DOHH2 (cell line): ENCODE measurements at regions not wholly inside any gene's neighbourhood (a gene's known extent, or its start where the extent isn't known, plus 50 kb on each side); places are given as distances from the start of the nearest gene placed in this dataset.
"Not testable (repeated sequence)": the region's sequence is repeated elsewhere in the genome, so short reads cannot be mapped to it uniquely, and the experiment has no call there.

ENCODE experiments used
- H3F3A ChIP-seq: fragments of 200-600 bp; sonication (generic), shearing (Covaris generic); 2 replicates; pipeline ENCODE4 v1.6.0; 2016; ENCODE audit warnings: antibody characterized with exemption, mild to moderate bottlenecking; ENCODE audit not compliant: control insufficient read depth, insufficient read depth
- H3K27ac ChIP-seq: fragments of 200-600 bp; sonication (generic); 2 replicates; pipeline ENCODE4 v1.5.1; 2014; ENCODE audit warnings: low read depth, mild to moderate bottlenecking, low read length, moderate library complexity
- H3K27me3 ChIP-seq: fragments of 200-600 bp; sonication (generic); 2 replicates; pipeline ENCODE4 v1.6.1; 2014; ENCODE audit warnings: mild to moderate bottlenecking, low read length, mixed read lengths; ENCODE audit not compliant: control insufficient read depth
- H3K36me3 ChIP-seq: fragments of 200-600 bp; sonication (generic); 2 replicates; pipeline ENCODE4 v1.6.1; 2014; ENCODE audit warnings: mild to moderate bottlenecking, low read length, moderate library complexity, mixed read lengths; ENCODE audit not compliant: control insufficient read depth
- H3K4me1 ChIP-seq: fragments of 200-600 bp; sonication (generic); 2 replicates; pipeline ENCODE4 v1.6.1; 2014; ENCODE audit warnings: mild to moderate bottlenecking, low read length, mixed read lengths; ENCODE audit not compliant: control insufficient read depth
- H3K4me2 ChIP-seq: fragments of 200-600 bp; sonication (generic); 2 replicates; pipeline ENCODE4 v1.6.0; 2014; ENCODE audit warnings: mild to moderate bottlenecking, low read length, moderate library complexity
- H3K4me3 ChIP-seq: fragments of 200-600 bp; sonication (generic); 2 replicates; pipeline ENCODE4 v1.5.1; 2014; ENCODE audit warnings: mild to moderate bottlenecking, low read length, mixed read lengths
- H3K79me2 ChIP-seq: fragments of 200-600 bp; sonication (generic); 2 replicates; pipeline ENCODE4 v1.6.1; 2014; ENCODE audit warnings: mild to moderate bottlenecking, low read length, mixed read lengths; ENCODE audit not compliant: control insufficient read depth
- H3K9me2 ChIP-seq: fragments of 200-600 bp; sonication (generic); replicated peaks from 2 replicates; pipeline ENCODE4 v1.6.1; 2014; ENCODE audit warnings: mild to moderate bottlenecking, low read length, mixed read lengths; ENCODE audit not compliant: control insufficient read depth
- H3K9me3 ChIP-seq: fragments of 200-600 bp; sonication (generic); 2 replicates; pipeline ENCODE4 v1.6.1; 2014; ENCODE audit warnings: antibody characterized with exemption, low read length, mixed read lengths; ENCODE audit not compliant: control insufficient read depth, insufficient read depth
- H4K20me1 ChIP-seq: fragments of 200-600 bp; sonication (generic); 2 replicates; pipeline ENCODE4 v1.6.0; 2014; ENCODE audit warnings: low read depth, mild to moderate bottlenecking, antibody characterized with exemption, low read length, moderate library complexity; ENCODE audit not compliant: control insufficient read depth, insufficient read depth
- EZH2phosphoT487 ChIP-seq: fragments of 200-600 bp; sonication (generic); IDR thresholded peaks from 2 replicates; pipeline ENCODE4 v1.6.1; 2017; ENCODE audit warnings: borderline replicate concordance, mild to moderate bottlenecking, antibody characterized with exemption, low read length, moderate library complexity, mixed read lengths
- TF ChIP-seq, protein P1 (sequence below): fragments of 200-600 bp; sonication (generic); IDR thresholded peaks from one replicate; pipeline ENCODE4 v1.5.1; 2014; ENCODE audit warnings: antibody characterized with exemption, mild to moderate bottlenecking, low read depth, low read length; ENCODE audit not compliant: poor library complexity, severe bottlenecking

DNA sequence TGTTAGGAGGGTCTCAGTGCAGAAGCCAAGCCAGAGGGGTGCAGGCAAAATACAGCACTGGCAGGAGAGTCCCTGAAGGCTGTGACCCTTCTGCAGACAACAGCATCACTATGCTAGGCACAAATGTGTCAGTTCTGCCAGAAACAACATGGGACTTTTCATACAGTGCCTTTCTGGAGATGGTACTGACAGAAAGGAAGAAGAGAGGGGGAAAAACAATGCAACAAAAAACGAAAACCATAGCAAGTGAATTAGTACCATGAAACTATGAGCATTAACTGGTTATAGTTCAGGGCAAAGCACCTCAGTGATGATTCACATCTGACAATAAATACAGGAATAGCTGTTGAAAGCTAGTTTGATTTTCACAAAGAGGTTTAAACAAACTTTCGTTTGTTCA is 140.8 kb upstream of the NBPF11 start:
- Histone ChIP-seq H3K9me2 (no peaks in the 10 kb centered on the region), H3K27ac (no peak overlapping the region), H4K20me1 (no peaks in the 10 kb centered on the region), H3K9me3 (no peaks in the 10 kb centered on the region), H3K4me2 (no peak overlapping the region), H3K36me3 (no peaks in the 10 kb centered on the region), H3K27me3 (peaks cover 5% of the 10 kb centered on the region), H3K79me2 (no peaks in the 10 kb centered on the region), H3K4me1 (no peaks in the 10 kb centered on the region), H3F3A (no peaks in the 10 kb centered on the region), H3K4me3 (no peak overlapping the region)
- TF ChIP-seq, protein P1, sequence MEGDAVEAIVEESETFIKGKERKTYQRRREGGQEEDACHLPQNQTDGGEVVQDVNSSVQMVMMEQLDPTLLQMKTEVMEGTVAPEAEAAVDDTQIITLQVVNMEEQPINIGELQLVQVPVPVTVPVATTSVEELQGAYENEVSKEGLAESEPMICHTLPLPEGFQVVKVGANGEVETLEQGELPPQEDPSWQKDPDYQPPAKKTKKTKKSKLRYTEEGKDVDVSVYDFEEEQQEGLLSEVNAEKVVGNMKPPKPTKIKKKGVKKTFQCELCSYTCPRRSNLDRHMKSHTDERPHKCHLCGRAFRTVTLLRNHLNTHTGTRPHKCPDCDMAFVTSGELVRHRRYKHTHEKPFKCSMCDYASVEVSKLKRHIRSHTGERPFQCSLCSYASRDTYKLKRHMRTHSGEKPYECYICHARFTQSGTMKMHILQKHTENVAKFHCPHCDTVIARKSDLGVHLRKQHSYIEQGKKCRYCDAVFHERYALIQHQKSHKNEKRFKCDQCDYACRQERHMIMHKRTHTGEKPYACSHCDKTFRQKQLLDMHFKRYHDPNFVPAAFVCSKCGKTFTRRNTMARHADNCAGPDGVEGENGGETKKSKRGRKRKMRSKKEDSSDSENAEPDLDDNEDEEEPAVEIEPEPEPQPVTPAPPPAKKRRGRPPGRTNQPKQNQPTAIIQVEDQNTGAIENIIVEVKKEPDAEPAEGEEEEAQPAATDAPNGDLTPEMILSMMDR = no peak
- no peak for TF ChIP-seq EZH2phosphoT487

DNA sequence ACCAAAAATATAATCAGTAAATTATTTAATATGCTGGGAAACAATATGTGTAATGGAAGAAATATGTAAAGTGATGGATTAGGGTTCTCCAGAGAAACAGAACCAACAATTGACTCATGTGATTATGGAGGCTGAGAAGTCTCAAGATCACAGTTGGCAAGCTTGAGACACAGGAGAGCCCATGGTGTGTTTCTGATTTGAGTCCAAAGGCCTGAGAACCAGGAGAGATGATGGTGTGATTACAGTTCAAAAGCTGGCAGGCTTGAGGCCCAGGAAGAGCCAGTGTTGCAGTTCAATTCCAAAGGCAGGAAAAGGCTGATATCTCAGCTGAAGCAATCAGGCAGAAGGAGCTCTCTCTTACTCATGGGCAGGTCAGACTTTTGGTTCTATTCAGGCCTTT is 138.8 kb upstream of the NBPF11 start:
- TF ChIP-seq, protein P1 = no peak
- TF ChIP-seq EZH2phosphoT487 = no peak
- Histone ChIP-seq H3K27me3 (peaks cover 5% of the 10 kb centered on the region), H3K4me1 (no peaks in the 10 kb centered on the region), H3K4me2 (no peak overlapping the region), H3K36me3 (no peaks in the 10 kb centered on the region), H4K20me1 (no peaks in the 10 kb centered on the region), H3K9me3 (no peaks in the 10 kb centered on the region), H3F3A (no peaks in the 10 kb centered on the region), H3K79me2 (no peaks in the 10 kb centered on the region), H3K9me2 (no peaks in the 10 kb centered on the region), H3K27ac (no peak overlapping the region), H3K4me3 (no peak overlapping the region)

DNA sequence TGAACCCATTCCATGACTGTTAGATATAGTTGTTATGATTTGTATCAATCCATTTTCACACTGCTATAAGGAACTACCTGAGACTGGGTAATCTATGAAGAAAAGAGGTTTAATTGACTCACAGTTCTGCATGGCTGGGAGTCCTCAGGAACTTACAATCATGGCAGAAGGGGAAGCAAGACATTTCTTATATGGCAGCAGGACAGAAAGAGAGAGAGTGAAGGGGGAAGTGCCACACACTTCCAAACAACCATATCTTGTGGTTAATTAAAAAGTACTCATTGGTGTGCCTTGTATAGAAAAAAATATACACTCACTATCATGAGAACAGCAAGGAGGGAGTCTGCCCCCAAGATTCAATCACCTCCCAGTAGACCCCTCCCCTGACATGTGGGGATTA is 137.6 kb upstream of the NBPF11 start:
- Histone ChIP-seq H3K9me2 (no peaks in the 10 kb centered on the region), H4K20me1 (no peaks in the 10 kb centered on the region), H3K27ac (no peak overlapping the region)

DNA sequence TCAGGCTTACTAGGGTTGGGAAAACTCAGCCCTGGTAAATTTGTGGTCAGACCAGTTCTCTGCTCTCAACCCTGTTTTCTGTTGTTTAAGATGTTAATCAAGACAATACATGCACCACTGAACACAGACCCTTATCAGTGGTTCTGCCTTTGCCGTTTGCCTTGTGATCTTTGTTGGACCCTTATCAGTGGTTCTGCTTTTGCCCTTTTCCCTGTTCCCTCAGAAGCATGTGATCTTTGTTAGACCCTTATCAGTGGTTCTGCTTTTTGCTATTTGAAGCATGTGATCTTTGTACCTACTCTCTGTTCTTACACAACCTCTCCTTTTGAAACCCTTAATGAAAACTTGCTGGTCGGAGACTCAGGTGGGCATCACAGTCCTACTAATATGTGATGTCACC is 133.9 kb upstream of the NBPF11 start:
- not testable (repeated sequence) for H3K4me2 ChIP-seq, H3K27me3 ChIP-seq, H3K9me3 ChIP-seq, H3K27ac ChIP-seq, H3K36me3 ChIP-seq, H3F3A ChIP-seq, H3K9me2 ChIP-seq, H3K79me2 ChIP-seq, H3K4me3 ChIP-seq, H4K20me1 ChIP-seq, H3K4me1 ChIP-seq

More for the DNA sequence above, 137.6 kb upstream of the NBPF11 start:
- H3K4me3 ChIP-seq = no peak overlapping the region
- no peak overlapping the region for H3K4me2 ChIP-seq
- H3K36me3 ChIP-seq = no peaks in the 10 kb centered on the region
- no peaks in the 10 kb centered on the region for H3K79me2 ChIP-seq
- TF ChIP-seq, protein P1 = no peak
- no peak for TF ChIP-seq EZH2phosphoT487
- no peaks in the 10 kb centered on the region for H3K4me1 ChIP-seq
- H3K27me3 ChIP-seq = peaks cover 5% of the 10 kb centered on the region
- H3F3A ChIP-seq = no peaks in the 10 kb centered on the region
- H3K9me3 ChIP-seq = no peaks in the 10 kb centered on the region

DNA sequence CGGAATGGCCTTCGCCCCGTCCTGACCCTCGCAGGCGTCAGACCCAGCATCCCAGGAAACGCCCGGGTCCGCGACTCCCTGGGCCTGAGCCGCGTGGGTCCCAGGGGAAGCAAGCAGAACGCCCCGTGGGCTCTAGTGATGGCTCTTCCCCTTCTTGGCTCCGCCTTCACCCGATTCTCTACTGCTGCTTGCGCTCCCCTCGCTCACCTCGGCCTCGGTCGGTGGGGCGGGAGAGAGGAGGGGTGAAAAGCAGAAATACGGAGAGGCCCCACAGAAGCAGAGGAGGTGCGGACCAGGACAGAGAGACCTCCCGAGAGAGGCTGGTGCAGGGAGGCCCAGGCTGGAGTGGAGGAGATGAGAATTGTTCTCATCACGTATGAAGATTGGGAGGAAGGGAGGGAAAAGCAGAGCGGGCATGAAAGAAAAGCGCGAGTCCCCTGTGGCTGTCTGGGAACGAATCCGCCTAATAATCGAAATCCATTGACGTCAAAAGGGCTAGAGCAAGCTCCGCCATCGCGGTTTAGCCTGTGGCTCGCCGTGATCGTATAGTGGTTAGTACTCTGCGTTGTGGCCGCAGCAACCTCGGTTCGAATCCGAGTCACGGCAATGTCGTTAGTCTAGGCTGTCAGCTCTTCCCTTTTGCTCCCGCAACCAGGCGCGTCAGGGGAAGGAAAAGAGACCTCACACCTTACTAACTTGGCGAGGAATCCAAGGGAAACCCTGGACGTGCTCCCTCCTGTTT is 128.9 kb upstream of the NBPF11 start:
- H3K9me2 ChIP-seq, H3K9me3 ChIP-seq, H3K79me2 ChIP-seq, H3K27me3 ChIP-seq, H3K36me3 ChIP-seq, H3K27ac ChIP-seq, H3K4me1 ChIP-seq, H3F3A ChIP-seq, H4K20me1 ChIP-seq: not testable (repeated sequence)
- Histone ChIP-seq H3K4me2 (peak overlapping the region; percentile 38), H3K4me3 (peak overlapping the region; percentile 53)

DNA sequence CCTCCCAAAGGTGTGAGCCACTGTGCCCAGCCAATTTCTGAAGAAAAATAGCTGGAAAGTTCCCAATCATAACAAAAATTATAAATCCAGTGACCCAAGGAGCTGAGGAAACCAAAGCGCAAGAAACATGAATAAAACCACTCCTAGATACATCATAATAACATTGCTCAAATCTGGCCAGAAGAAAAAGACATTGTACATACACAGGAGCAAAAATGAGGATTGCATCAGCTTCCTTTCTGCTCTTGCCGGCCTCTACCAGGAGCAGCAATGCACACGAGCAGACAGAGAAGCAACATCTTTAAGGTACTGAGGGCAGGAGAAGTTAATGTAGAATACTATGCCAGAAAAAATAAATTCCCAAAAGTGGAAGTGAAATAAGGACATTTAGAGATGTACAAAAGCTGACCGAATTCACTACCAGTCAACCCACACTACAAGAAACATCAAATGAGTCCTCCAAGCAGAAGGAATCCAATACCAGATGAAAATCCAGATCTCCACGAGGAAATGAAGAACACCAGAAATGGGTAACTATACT is 127.0 kb upstream of the NBPF11 start:
- not testable (repeated sequence) for H3F3A ChIP-seq, H3K4me2 ChIP-seq, H3K27ac ChIP-seq

More for the DNA sequence above, 127.0 kb upstream of the NBPF11 start:
- not testable (repeated sequence) for H4K20me1 ChIP-seq, H3K4me1 ChIP-seq, H3K36me3 ChIP-seq, H3K9me3 ChIP-seq, H3K79me2 ChIP-seq, H3K9me2 ChIP-seq, H3K4me3 ChIP-seq
- peaks cover 12% of the 10 kb centered on the region for H3K27me3 ChIP-seq
